CD14-positive monocyte (primary cell): ENCODE measurements at regions not wholly inside any gene's neighbourhood (a gene's known extent, or its start where the extent isn't known, plus 50 kb on each side); places are given as distances from the start of the nearest gene placed in this dataset.

Experiments used
- DNase-seq, 3 donors: peaks; one replicate each; pipeline ENCODE4 v3.0.0-alpha.2; 2011 to 2022
- H2AFZ ChIP-seq: 2 replicates; pipeline ENCODE4 v1.6.0; 2012; ENCODE audit warnings: mild to moderate bottlenecking, low read depth, low read length, inconsistent platforms; ENCODE audit not compliant: insufficient read depth, poor library complexity, severe bottlenecking
- H3K27ac ChIP-seq, 2 donors: 1 replicate in 1 of 2; 2 replicates in 1 of 2; pipeline ENCODE4 v1.5.1; 2012 to 2013; ENCODE audit warnings: low read length in 2 of 2, control low read depth in 1 of 2, inconsistent platforms in 1 of 2, low read depth in 1 of 2, mild to moderate bottlenecking in 1 of 2
- H3K27me3 ChIP-seq, 2 donors: one replicate each; pipeline versions ENCODE4 v1.6.0 to v1.6.1; 2011 to 2013; ENCODE audit warnings: low read length in 2 of 2; ENCODE audit not compliant: control insufficient read depth in 2 of 2, insufficient read depth in 2 of 2
- H3K36me3 ChIP-seq, 2 donors: replicated peaks in 1 of 2; 1 replicate in 1 of 2; 2 replicates in 1 of 2; pipeline versions ENCODE4 v1.5.1 to v1.6.1; 2012 to 2013; ENCODE audit warnings: low read length in 2 of 2, control low read depth in 1 of 2, inconsistent platforms in 1 of 2, mild to moderate bottlenecking in 1 of 2; ENCODE audit not compliant: insufficient read depth in 2 of 2, control insufficient read depth in 1 of 2
- H3K4me1 ChIP-seq, 2 donors: 1 replicate in 1 of 2; 2 replicates in 1 of 2; pipeline versions ENCODE4 v1.5.1 to v1.6.1; 2012 to 2013; ENCODE audit warnings: low read length in 2 of 2, control low read depth in 1 of 2, inconsistent platforms in 1 of 2, mild to moderate bottlenecking in 1 of 2, moderate library complexity in 1 of 2; ENCODE audit not compliant: insufficient read depth in 2 of 2, control insufficient read depth in 1 of 2
- H3K4me2 ChIP-seq: replicated peaks from 2 replicates; pipeline ENCODE3; 2012; ENCODE audit warnings: low read length, moderate library complexity, mild to moderate bottlenecking; ENCODE audit not compliant: poor library complexity, severe bottlenecking; ENCODE audit errors: extremely low read depth
- H3K4me3 ChIP-seq, 3 experiments: fragments of 200-600 bp in 1 of 3; sonication (generic) in 1 of 3; replicated peaks in 1 of 3; 1 replicate in 2 of 3; 2 replicates in 1 of 3; pipeline ENCODE4 v1.5.1; 2011 to 2013; ENCODE audit warnings: low read length in 3 of 3, mild to moderate bottlenecking in 3 of 3, control low read depth in 2 of 3, low read depth in 2 of 3, inconsistent platforms in 1 of 3, moderate library complexity in 1 of 3
- H3K79me2 ChIP-seq: 2 replicates; pipeline ENCODE4 v1.6.0; 2012; ENCODE audit warnings: mild to moderate bottlenecking, control low read depth, inconsistent platforms, low read length, moderate library complexity; ENCODE audit not compliant: insufficient read depth
- H3K9ac ChIP-seq: 2 replicates; pipeline ENCODE4 v1.6.0; 2017; ENCODE audit warnings: low read length, mild to moderate bottlenecking; ENCODE audit not compliant: insufficient read depth, poor library complexity, severe bottlenecking
- H3K9me3 ChIP-seq, 2 donors: replicated peaks in 1 of 2; 1 replicate in 1 of 2; 2 replicates in 1 of 2; pipeline versions ENCODE4 v1.5.1 to v1.6.1; 2012 to 2013; ENCODE audit warnings: low read length in 2 of 2, control low read depth in 1 of 2; ENCODE audit not compliant: control insufficient read depth in 1 of 2, insufficient read depth in 1 of 2
- H4K20me1 ChIP-seq: 2 replicates; pipeline ENCODE4 v1.6.0; 2012; ENCODE audit warnings: mild to moderate bottlenecking, low read length, control low read depth, moderate library complexity; ENCODE audit not compliant: insufficient read depth
- H3K27ac Mint-ChIP-seq, 7 donors: one replicate each; pipeline ENCODE4 v1.8.0; 2020; ENCODE audit warnings: mild to moderate bottlenecking in 7 of 7, mixed read lengths in 7 of 7, moderate library complexity in 6 of 7, inconsistent platforms in 2 of 7
- H3K27me3 Mint-ChIP-seq, 3 donors: one replicate each; pipeline ENCODE4 v1.8.0; 2021 to 2022; ENCODE audit warnings: low read depth in 3 of 3, mild to moderate bottlenecking in 3 of 3, mixed read lengths in 3 of 3, moderate library complexity in 3 of 3, inconsistent platforms in 1 of 3
- H3K36me3 Mint-ChIP-seq, 2 donors: one replicate each; pipeline ENCODE4 v1.8.0; 2020; ENCODE audit warnings: mixed read lengths in 2 of 2, inconsistent platforms in 1 of 2, mild to moderate bottlenecking in 1 of 2
- H3K4me1 Mint-ChIP-seq: one replicate; pipeline ENCODE4 v1.8.0; 2020; ENCODE audit warnings: mild to moderate bottlenecking, mixed read lengths
- H3K4me3 Mint-ChIP-seq, 2 donors: one replicate each; pipeline ENCODE4 v1.8.0; 2020; ENCODE audit warnings: mild to moderate bottlenecking in 2 of 2, mixed read lengths in 2 of 2, moderate library complexity in 1 of 2
- H3K9me3 Mint-ChIP-seq, 7 donors: one replicate each; pipeline ENCODE4 v1.8.0; 2020 to 2022; ENCODE audit warnings: mixed read lengths in 7 of 7, mild to moderate bottlenecking in 6 of 7, moderate library complexity in 6 of 7, inconsistent platforms in 2 of 7
- WGBS: methylation state at CpG from one replicate; pipeline ENCODE4 v1.1.5; 2013; ENCODE audit warnings: missing lambda C conversion rate; ENCODE audit not compliant: insufficient coverage; 5-methylcytosine and 5-hydroxymethylcytosine counted together
- intact Hi-C, 2 donors: fragments of 100-400 bp; cut with micrococcal nuclease; formaldehyde crosslinking; loops; one replicate each; pipeline versions ENCODE4 v1.15.0 to v1.15.1; 2023
- TF ChIP-seq, protein P1 (sequence below): fragments of 200-600 bp; IDR thresholded peaks from one replicate; pipeline ENCODE4 v1.8.0; 2022; ENCODE audit warnings: antibody characterized with exemption, mild to moderate bottlenecking

GRCh38 chrX:42432552-42432951, 345.4 kb downstream of the PPP1R2C start:
- Histone ChIP-seq H3K9me3 (no peaks in the 10 kb centered on the region), H3K79me2 (no peaks in the 10 kb centered on the region), H3K27ac (no peak overlapping the region), H3K36me3 (no peaks in the 10 kb centered on the region), H3K4me1 (no peaks in the 10 kb centered on the region), H3K27me3 (no peaks in the 10 kb centered on the region), H4K20me1 (no peaks in the 10 kb centered on the region), H3K4me2 (no peak overlapping the region), H3K9ac (no peak overlapping the region), H3K4me3 (no peak overlapping the region), H2AFZ (no peak overlapping the region)
- TF ChIP-seq, protein P1, sequence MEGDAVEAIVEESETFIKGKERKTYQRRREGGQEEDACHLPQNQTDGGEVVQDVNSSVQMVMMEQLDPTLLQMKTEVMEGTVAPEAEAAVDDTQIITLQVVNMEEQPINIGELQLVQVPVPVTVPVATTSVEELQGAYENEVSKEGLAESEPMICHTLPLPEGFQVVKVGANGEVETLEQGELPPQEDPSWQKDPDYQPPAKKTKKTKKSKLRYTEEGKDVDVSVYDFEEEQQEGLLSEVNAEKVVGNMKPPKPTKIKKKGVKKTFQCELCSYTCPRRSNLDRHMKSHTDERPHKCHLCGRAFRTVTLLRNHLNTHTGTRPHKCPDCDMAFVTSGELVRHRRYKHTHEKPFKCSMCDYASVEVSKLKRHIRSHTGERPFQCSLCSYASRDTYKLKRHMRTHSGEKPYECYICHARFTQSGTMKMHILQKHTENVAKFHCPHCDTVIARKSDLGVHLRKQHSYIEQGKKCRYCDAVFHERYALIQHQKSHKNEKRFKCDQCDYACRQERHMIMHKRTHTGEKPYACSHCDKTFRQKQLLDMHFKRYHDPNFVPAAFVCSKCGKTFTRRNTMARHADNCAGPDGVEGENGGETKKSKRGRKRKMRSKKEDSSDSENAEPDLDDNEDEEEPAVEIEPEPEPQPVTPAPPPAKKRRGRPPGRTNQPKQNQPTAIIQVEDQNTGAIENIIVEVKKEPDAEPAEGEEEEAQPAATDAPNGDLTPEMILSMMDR = no peak
- no peaks in the 10 kb centered on the region for H3K36me3 Mint-ChIP-seq
- H3K4me3 Mint-ChIP-seq = no peak overlapping the region
- no CpG with 5 or more reads among the region's 2 CpGs for WGBS
- intact Hi-C loops = no loop called here
- no peaks in the 10 kb centered on the region for H3K27me3 Mint-ChIP-seq
- no peaks in the 10 kb centered on the region for H3K4me1 Mint-ChIP-seq
- peaks cover under 1 to 8% (median 4%) of the 10 kb centered on the region in 7 donors for H3K9me3 Mint-ChIP-seq
- H3K27ac Mint-ChIP-seq = no peak overlapping the region
- DNase-seq = no peak

DNA sequence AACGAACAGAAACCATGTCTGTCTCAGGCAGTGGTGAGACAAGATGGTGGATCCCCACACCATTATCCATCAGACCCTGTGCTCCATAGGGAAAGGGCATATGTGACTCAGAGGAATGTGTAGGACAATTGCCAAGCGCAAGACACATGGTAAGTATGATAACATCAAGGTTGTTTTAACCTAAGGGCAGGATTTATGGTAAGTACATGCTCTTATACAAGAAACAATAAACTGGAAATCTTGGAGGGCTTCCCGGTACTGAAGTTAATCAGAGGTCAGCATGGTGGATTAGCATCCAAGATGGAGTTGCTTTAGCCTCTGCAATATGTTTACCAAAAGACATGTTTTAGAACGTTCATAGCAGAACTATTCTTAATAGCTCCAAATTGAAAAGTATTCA, 355.0 kb downstream of the PPP1R2C start:
- WGBS = no CpG with 5 or more reads among the region's 4 CpGs
- H3K36me3 Mint-ChIP-seq = no peaks in the 10 kb centered on the region
- TF ChIP-seq, protein P1 = no peak
- H3K27me3 Mint-ChIP-seq = peaks cover 0 to 4% (median 2%) of the 10 kb centered on the region in 3 donors
- H3K27ac Mint-ChIP-seq = no peak overlapping the region
- Histone ChIP-seq H3K36me3 (no peaks in the 10 kb centered on the region), H3K79me2 (no peaks in the 10 kb centered on the region), H3K9me3 (no peaks in the 10 kb centered on the region), H3K4me1 (no peaks in the 10 kb centered on the region), H3K4me2 (no peak overlapping the region), H3K4me3 (no peak overlapping the region), H3K27me3 (no peaks in the 10 kb centered on the region), H3K27ac (no peak overlapping the region), H2AFZ (no peak overlapping the region), H4K20me1 (no peaks in the 10 kb centered on the region), H3K9ac (no peak overlapping the region)
- H3K4me3 Mint-ChIP-seq = no peak overlapping the region
- intact Hi-C loops = no loop called here
- no peak for DNase-seq
- peaks cover 0 to 7% (median 2%) of the 10 kb centered on the region in 7 donors for H3K9me3 Mint-ChIP-seq
- no peaks in the 10 kb centered on the region for H3K4me1 Mint-ChIP-seq
